IMR-90 (cell line): ENCODE measurements at regions not wholly inside any gene's neighbourhood (a gene's known extent, or its start where the extent isn't known, plus 50 kb on each side); places are given as distances from the start of the nearest gene placed in this dataset.

Source experiments
- BHLHE40 ChIP-seq: fragments of 150-350 bp; IDR thresholded peaks from 2 replicates; pipeline ENCODE4 v1.6.1; 2016; ENCODE audit warnings: mild to moderate bottlenecking, low read depth, low read length
- CEBPB ChIP-seq: IDR thresholded peaks from 2 replicates; pipeline ENCODE4 v1.6.1; 2012; ENCODE audit warnings: low read depth, low read length, improper control_type of control experiment
- CTCF ChIP-seq: conservative IDR thresholded peaks from 2 replicates; pipeline ENCODE4 v1.5.1; 2012; ENCODE audit warnings: mild to moderate bottlenecking, low read depth, low read length, improper control_type of control experiment
- MAFK ChIP-seq: IDR thresholded peaks from 2 replicates; pipeline ENCODE4 v1.6.1; 2012; ENCODE audit warnings: low read depth, low read length, improper control_type of control experiment
- MAZ ChIP-seq: IDR thresholded peaks from 2 replicates; pipeline ENCODE4 v1.6.1; 2012; ENCODE audit warnings: low read depth, mild to moderate bottlenecking, low read length, improper control_type of control experiment, moderate library complexity, borderline replicate concordance
- MXI1 ChIP-seq: IDR thresholded peaks from 2 replicates; pipeline ENCODE4 v1.6.1; 2012; ENCODE audit warnings: low read depth, mild to moderate bottlenecking, low read length, moderate library complexity, borderline replicate concordance
- NFE2L2 ChIP-seq: fragments of 150-350 bp; IDR thresholded peaks from 2 replicates; pipeline ENCODE4 v1.6.1; 2016; ENCODE audit warnings: low read depth, mild to moderate bottlenecking, low read length
- POLR2A ChIP-seq: IDR thresholded peaks from 2 replicates; pipeline ENCODE4 v1.6.1; 2012; ENCODE audit warnings: mild to moderate bottlenecking, low read depth, low read length
- RAD21 ChIP-seq: IDR thresholded peaks from 2 replicates; pipeline ENCODE4 v1.6.1; 2012; ENCODE audit warnings: low read length, improper control_type of control experiment
- RFX5 ChIP-seq: IDR thresholded peaks from 2 replicates; pipeline ENCODE4 v1.8.0; 2012; ENCODE audit warnings: low read depth, mild to moderate bottlenecking, low read length, moderate library complexity
- SMC3 ChIP-seq: fragments of 150-350 bp; IDR thresholded peaks from 2 replicates; pipeline ENCODE4 v1.6.1; 2016; ENCODE audit warnings: low read depth, mild to moderate bottlenecking, antibody characterized with exemption, low read length, moderate library complexity
- USF2 ChIP-seq: fragments of 150-350 bp; IDR thresholded peaks from 2 replicates; pipeline ENCODE4 v1.6.1; 2017; ENCODE audit warnings: mild to moderate bottlenecking, antibody characterized with exemption, low read length, low read depth
- TF ChIP-seq, protein P1 (sequence below): fragments of 150-350 bp; IDR thresholded peaks from 2 replicates; pipeline ENCODE4 v1.6.1; 2016; ENCODE audit warnings: low read depth, mild to moderate bottlenecking, low read length, moderate library complexity, borderline replicate concordance

DNA sequence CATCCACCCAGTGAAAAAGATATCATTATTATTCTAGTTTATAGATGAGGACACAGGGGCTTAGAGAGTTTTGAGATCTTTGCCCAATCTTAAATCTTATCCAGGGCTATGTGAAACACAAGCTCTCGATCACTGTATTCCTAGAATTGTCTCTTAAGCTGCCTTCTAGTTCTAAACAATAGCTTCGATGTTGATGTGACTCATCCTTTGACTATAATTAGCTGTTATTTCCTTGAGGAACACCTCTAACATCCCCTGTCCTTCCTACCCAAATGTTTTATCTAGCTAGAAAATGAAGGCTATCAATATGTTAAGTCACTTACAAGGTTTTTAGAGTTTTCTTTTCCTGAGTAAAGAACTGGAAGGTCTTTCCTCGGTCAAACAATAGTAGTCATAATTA is 83.1 kb upstream of the STAC start:
- TF ChIP-seq SMC3: no peak
- no peak for TF ChIP-seq CTCF
- TF ChIP-seq MAFK: no peak
- TF ChIP-seq RAD21: no peak
- TF ChIP-seq CEBPB: no peak
- TF ChIP-seq POLR2A: no peak
- TF ChIP-seq NFE2L2: no peak
- TF ChIP-seq RFX5: no peak
- TF ChIP-seq USF2: no peak
- TF ChIP-seq BHLHE40: no peak
- TF ChIP-seq, protein P1, sequence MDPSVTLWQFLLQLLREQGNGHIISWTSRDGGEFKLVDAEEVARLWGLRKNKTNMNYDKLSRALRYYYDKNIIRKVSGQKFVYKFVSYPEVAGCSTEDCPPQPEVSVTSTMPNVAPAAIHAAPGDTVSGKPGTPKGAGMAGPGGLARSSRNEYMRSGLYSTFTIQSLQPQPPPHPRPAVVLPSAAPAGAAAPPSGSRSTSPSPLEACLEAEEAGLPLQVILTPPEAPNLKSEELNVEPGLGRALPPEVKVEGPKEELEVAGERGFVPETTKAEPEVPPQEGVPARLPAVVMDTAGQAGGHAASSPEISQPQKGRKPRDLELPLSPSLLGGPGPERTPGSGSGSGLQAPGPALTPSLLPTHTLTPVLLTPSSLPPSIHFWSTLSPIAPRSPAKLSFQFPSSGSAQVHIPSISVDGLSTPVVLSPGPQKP: no peak
- TF ChIP-seq MXI1: no peak
- no peak for TF ChIP-seq MAZ
